ENCODE measurements at regions not wholly inside any gene's neighbourhood (a gene's known extent, or its start where the extent isn't known, plus 50 kb on each side); places are given as distances from the start of the nearest gene placed in this dataset.

GRCh38 chr13:72132075-72132474 lies 265.1 kb upstream of the DACH1 start:
- DNase-seq (ENCODE audit: low spot score) = no peak
- peak overlapping the region; percentile 48 for H2AFZ ChIP-seq (ENCODE audit: low read length)
- H3K4me2 ChIP-seq (ENCODE audit: insufficient read depth, low read length, poor library complexity, severe bottlenecking) = no peak overlapping the region
- no peak overlapping the region for H4K8ac ChIP-seq (ENCODE audit: low read depth, low read length)
- no peak overlapping the region for H3K14ac ChIP-seq (ENCODE audit: low read length)
- H3K9me3 ChIP-seq (replicated peaks in 1 of 2; ENCODE audit: control insufficient read depth in 2 of 2, insufficient read depth in 1 of 2, low read depth in 1 of 2, low read length in 2 of 2) = no peaks in the 10 kb centered on the region
- H3K4me3 ChIP-seq (ENCODE audit: low read length in 2 of 2) = no peak overlapping the region
- H4K91ac ChIP-seq (ENCODE audit: low read depth, low read length, poor library complexity) = no peak overlapping the region
- no peak overlapping the region for H2AK5ac ChIP-seq (ENCODE audit: low read depth, low read length)
- H3K9ac ChIP-seq (ENCODE audit: low read depth, low read length, poor library complexity) = no peak overlapping the region
- peaks cover 0 to 1% of the 10 kb centered on the region in 2 donors for H3K4me1 ChIP-seq (ENCODE audit: control insufficient read depth in 2 of 2, insufficient read depth in 1 of 2, low read depth in 1 of 2, low read length in 2 of 2)
- H2BK15ac ChIP-seq (ENCODE audit: low read length) = no peak overlapping the region
- no peak overlapping the region for H3K27ac ChIP-seq (replicated peaks; ENCODE audit: low read length)
- no peak overlapping the region for H3K18ac ChIP-seq (ENCODE audit: low read length)
- no peaks in the 10 kb centered on the region for H3K27me3 ChIP-seq (ENCODE audit: control insufficient read depth in 3 of 3, insufficient read depth in 3 of 3, low read depth in 1 of 3, low read length in 3 of 3)
- no peak overlapping the region for H2BK5ac ChIP-seq (ENCODE audit: low read length)
- no peaks in the 10 kb centered on the region for H3K79me1 ChIP-seq (ENCODE audit: low read depth, low read length)
- H3K36me3 ChIP-seq (replicated peaks in 1 of 2; ENCODE audit: control insufficient read depth in 2 of 2, insufficient read depth in 2 of 2, low read length in 2 of 2) = no peaks in the 10 kb centered on the region
- WGBS, 2 donors (ENCODE audit: extremely low coverage in 2 of 2, insufficient read length in 2 of 2, insufficient replicate concordance in 1 of 2) = no CpG with 5 or more reads among the region's 2 CpGs
- H3K4ac ChIP-seq (ENCODE audit: low read length) = no peak overlapping the region
- H2BK12ac ChIP-seq (ENCODE audit: low read length) = no peak overlapping the region
- H2BK120ac ChIP-seq (ENCODE audit: low read depth, low read length) = no peak overlapping the region
- no peak overlapping the region for H3K23ac ChIP-seq (ENCODE audit: low read depth, low read length, poor library complexity)

- H3K18ac ChIP-seq (ENCODE audit: low read length) = no peak overlapping the region
- DNase-seq (ENCODE audit: low spot score) = no peak
- H3K36me3 ChIP-seq (replicated peaks in 1 of 2; ENCODE audit: control insufficient read depth in 2 of 2, insufficient read depth in 2 of 2, low read length in 2 of 2) = no peaks in the 10 kb centered on the region
- H4K91ac ChIP-seq (ENCODE audit: low read depth, low read length, poor library complexity) = no peak overlapping the region
- H3K27me3 ChIP-seq (ENCODE audit: control insufficient read depth in 3 of 3, insufficient read depth in 3 of 3, low read depth in 1 of 3, low read length in 3 of 3) = no peaks in the 10 kb centered on the region
- H3K9ac ChIP-seq (ENCODE audit: low read depth, low read length, poor library complexity) = no peak overlapping the region
- WGBS, 2 donors (ENCODE audit: extremely low coverage in 2 of 2, insufficient read length in 2 of 2, insufficient replicate concordance in 1 of 2) = no CpG with 5 or more reads among the region's 3 CpGs
- H4K8ac ChIP-seq (ENCODE audit: low read depth, low read length) = no peak overlapping the region
- no peak overlapping the region for H3K14ac ChIP-seq (ENCODE audit: low read length)
- H2BK5ac ChIP-seq (ENCODE audit: low read length) = no peak overlapping the region
- peaks cover 0 to 3% of the 10 kb centered on the region in 2 donors for H3K4me1 ChIP-seq (ENCODE audit: control insufficient read depth in 2 of 2, insufficient read depth in 1 of 2, low read depth in 1 of 2, low read length in 2 of 2)
- no peak overlapping the region for H3K23ac ChIP-seq (ENCODE audit: low read depth, low read length, poor library complexity)
- H2BK120ac ChIP-seq (ENCODE audit: low read depth, low read length) = no peak overlapping the region
- no peak overlapping the region for H3K27ac ChIP-seq (replicated peaks; ENCODE audit: low read length)
- H2BK12ac ChIP-seq (ENCODE audit: low read length) = no peak overlapping the region
- no peak overlapping the region for H2AK5ac ChIP-seq (ENCODE audit: low read depth, low read length)
- no peak overlapping the region for H3K4me2 ChIP-seq (ENCODE audit: insufficient read depth, low read length, poor library complexity, severe bottlenecking)
- H3K4ac ChIP-seq (ENCODE audit: low read length) = no peak overlapping the region
- H3K4me3 ChIP-seq (ENCODE audit: low read length in 2 of 2) = no peak overlapping the region
- H2BK15ac ChIP-seq (ENCODE audit: low read length) = no peak overlapping the region
- no peaks in the 10 kb centered on the region for H3K79me1 ChIP-seq (ENCODE audit: low read depth, low read length)
- no peak overlapping the region for H2AFZ ChIP-seq (ENCODE audit: low read length)
- H3K9me3 ChIP-seq (replicated peaks in 1 of 2; ENCODE audit: control insufficient read depth in 2 of 2, insufficient read depth in 1 of 2, low read depth in 1 of 2, low read length in 2 of 2) = no peaks in the 10 kb centered on the region
Measured at GRCh38 chr13:72129117-72129516, 262.1 kb upstream of the DACH1 start.

GRCh38 chr13:72127031-72127430 lies 260.0 kb upstream of the DACH1 start:
- H2BK120ac ChIP-seq (ENCODE audit: low read depth, low read length) = no peak overlapping the region
- H4K91ac ChIP-seq (ENCODE audit: low read depth, low read length, poor library complexity) = no peak overlapping the region
- H3K4me3 ChIP-seq (ENCODE audit: low read length in 2 of 2) = no peak overlapping the region
- no peak overlapping the region for H2BK15ac ChIP-seq (ENCODE audit: low read length)
- no peak overlapping the region for H3K14ac ChIP-seq (ENCODE audit: low read length)
- no CpG with 5 or more reads among the region's 1 CpG for WGBS, 2 donors (ENCODE audit: extremely low coverage in 2 of 2, insufficient read length in 2 of 2, insufficient replicate concordance in 1 of 2)
- H3K23ac ChIP-seq (ENCODE audit: low read depth, low read length, poor library complexity) = no peak overlapping the region
- H3K18ac ChIP-seq (ENCODE audit: low read length) = no peak overlapping the region
- H3K9me3 ChIP-seq (replicated peaks in 1 of 2; ENCODE audit: control insufficient read depth in 2 of 2, insufficient read depth in 1 of 2, low read depth in 1 of 2, low read length in 2 of 2) = no peaks in the 10 kb centered on the region
- H2BK5ac ChIP-seq (ENCODE audit: low read length) = no peak overlapping the region
- H3K27ac ChIP-seq (replicated peaks; ENCODE audit: low read length) = no peak overlapping the region
- no peak overlapping the region for H3K4ac ChIP-seq (ENCODE audit: low read length)
- peak overlapping the region; percentile 10 for H2AFZ ChIP-seq (ENCODE audit: low read length)
- H3K9ac ChIP-seq (ENCODE audit: low read depth, low read length, poor library complexity) = no peak overlapping the region
- H4K8ac ChIP-seq (ENCODE audit: low read depth, low read length) = no peak overlapping the region
- no peak overlapping the region for H2BK12ac ChIP-seq (ENCODE audit: low read length)
- H3K4me2 ChIP-seq (ENCODE audit: insufficient read depth, low read length, poor library complexity, severe bottlenecking) = no peak overlapping the region
- no peaks in the 10 kb centered on the region for H3K36me3 ChIP-seq (replicated peaks in 1 of 2; ENCODE audit: control insufficient read depth in 2 of 2, insufficient read depth in 2 of 2, low read length in 2 of 2)
- DNase-seq (ENCODE audit: low spot score) = no peak
- no peaks in the 10 kb centered on the region for H3K27me3 ChIP-seq (ENCODE audit: control insufficient read depth in 3 of 3, insufficient read depth in 3 of 3, low read depth in 1 of 3, low read length in 3 of 3)
- peaks cover 0 to 3% of the 10 kb centered on the region in 2 donors for H3K4me1 ChIP-seq (ENCODE audit: control insufficient read depth in 2 of 2, insufficient read depth in 1 of 2, low read depth in 1 of 2, low read length in 2 of 2)
- H3K79me1 ChIP-seq (ENCODE audit: low read depth, low read length) = no peaks in the 10 kb centered on the region
- H2AK5ac ChIP-seq (ENCODE audit: low read depth, low read length) = no peak overlapping the region

GRCh38 chr13:72126424-72126823 lies 259.4 kb upstream of the DACH1 start:
- peaks cover 0 to 3% of the 10 kb centered on the region in 2 donors for H3K4me1 ChIP-seq (ENCODE audit: control insufficient read depth in 2 of 2, insufficient read depth in 1 of 2, low read depth in 1 of 2, low read length in 2 of 2)
- no peak for DNase-seq (ENCODE audit: low spot score)
- no peak overlapping the region for H4K91ac ChIP-seq (ENCODE audit: low read depth, low read length, poor library complexity)
- H3K4me2 ChIP-seq (ENCODE audit: insufficient read depth, low read length, poor library complexity, severe bottlenecking) = no peak overlapping the region
- no peaks in the 10 kb centered on the region for H3K9me3 ChIP-seq (replicated peaks in 1 of 2; ENCODE audit: control insufficient read depth in 2 of 2, insufficient read depth in 1 of 2, low read depth in 1 of 2, low read length in 2 of 2)
- H2AFZ ChIP-seq (ENCODE audit: low read length) = no peak overlapping the region
- H3K23ac ChIP-seq (ENCODE audit: low read depth, low read length, poor library complexity) = no peak overlapping the region
- no peak overlapping the region for H3K4ac ChIP-seq (ENCODE audit: low read length)
- no peak overlapping the region for H3K27ac ChIP-seq (replicated peaks; ENCODE audit: low read length)
- no peak overlapping the region for H3K14ac ChIP-seq (ENCODE audit: low read length)
- no peak overlapping the region for H2BK5ac ChIP-seq (ENCODE audit: low read length)
- H3K18ac ChIP-seq (ENCODE audit: low read length) = no peak overlapping the region
- H4K8ac ChIP-seq (ENCODE audit: low read depth, low read length) = no peak overlapping the region
- no peak overlapping the region for H2BK120ac ChIP-seq (ENCODE audit: low read depth, low read length)
- no peak overlapping the region for H2AK5ac ChIP-seq (ENCODE audit: low read depth, low read length)
- H3K79me1 ChIP-seq (ENCODE audit: low read depth, low read length) = no peaks in the 10 kb centered on the region
- no peaks in the 10 kb centered on the region for H3K36me3 ChIP-seq (replicated peaks in 1 of 2; ENCODE audit: control insufficient read depth in 2 of 2, insufficient read depth in 2 of 2, low read length in 2 of 2)
- H2BK12ac ChIP-seq (ENCODE audit: low read length) = no peak overlapping the region
- no peaks in the 10 kb centered on the region for H3K27me3 ChIP-seq (ENCODE audit: control insufficient read depth in 3 of 3, insufficient read depth in 3 of 3, low read depth in 1 of 3, low read length in 3 of 3)
- WGBS, 2 donors (ENCODE audit: extremely low coverage in 2 of 2, insufficient read length in 2 of 2, insufficient replicate concordance in 1 of 2) = no CpG with 5 or more reads among the region's 2 CpGs
- no peak overlapping the region for H3K9ac ChIP-seq (ENCODE audit: low read depth, low read length, poor library complexity)
- H2BK15ac ChIP-seq (ENCODE audit: low read length) = no peak overlapping the region
- H3K4me3 ChIP-seq (ENCODE audit: low read length in 2 of 2) = no peak overlapping the region

All from neuronal stem cell (in vitro differentiated cells).